NK-92 treated with Interleukin-12 subunit alpha and Interleukin-12 subunit beta, amount 100 ng/mL, for 24 hours (cell line): ENCODE measurements at regions not wholly inside any gene's neighbourhood (a gene's known extent, or its start where the extent isn't known, plus 50 kb on each side); places are given as distances from the start of the nearest gene placed in this dataset.

Experiments used
- DNase-seq: peaks from one replicate; lab custom pipeline; 2025; lab: John Stamatoyannopoulos, UW

DNA sequence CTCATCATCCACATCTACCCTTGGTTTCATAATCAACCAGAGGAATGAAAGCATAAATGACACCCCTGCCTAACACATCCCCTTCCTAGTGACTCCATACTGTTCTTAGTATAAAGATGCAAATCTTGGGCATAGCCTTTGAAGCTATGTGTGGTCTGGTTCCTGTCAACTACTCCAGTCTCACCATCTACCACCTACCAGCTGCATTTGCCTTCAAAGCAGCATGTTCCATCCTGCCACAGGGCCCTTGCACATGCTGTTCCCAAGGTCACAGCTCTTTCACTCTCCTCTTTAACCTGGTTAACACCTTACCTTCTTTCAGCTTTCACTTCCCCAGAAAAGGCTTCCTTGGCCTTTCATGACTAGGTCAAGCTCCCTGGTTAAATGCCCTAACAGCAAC, 62.3 kb upstream of the ARHGEF3 start:
- DNase-seq, result no peak

GRCh38 chr3:56862352-56863062, 60.8 kb upstream of the ARHGEF3 start:
- DNase-seq, result no peak

DNA sequence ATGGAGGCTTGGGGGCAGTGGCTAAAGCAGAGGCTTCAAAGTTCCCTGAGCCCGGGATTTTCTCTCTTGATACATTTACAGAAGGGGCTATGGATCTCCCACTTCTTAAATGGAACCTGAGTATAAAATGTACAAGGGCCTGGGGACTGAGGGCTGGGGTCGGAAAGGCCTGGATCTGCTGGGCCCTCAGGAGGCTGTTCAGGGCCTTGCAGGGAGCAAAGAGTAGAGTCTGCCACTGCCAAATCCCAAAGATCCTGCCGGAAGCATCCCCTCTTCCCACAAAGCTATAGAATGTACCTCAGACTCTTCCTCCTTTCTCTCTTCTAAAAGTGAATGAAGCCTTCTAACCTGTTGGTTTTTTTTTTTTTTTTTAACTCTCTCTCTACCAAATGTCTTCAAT, 59.8 kb upstream of the ARHGEF3 start:
- no peak for DNase-seq

GRCh38 chr3:56860939-56861338, 59.2 kb upstream of the ARHGEF3 start:
- DNase-seq, result no peak

DNA sequence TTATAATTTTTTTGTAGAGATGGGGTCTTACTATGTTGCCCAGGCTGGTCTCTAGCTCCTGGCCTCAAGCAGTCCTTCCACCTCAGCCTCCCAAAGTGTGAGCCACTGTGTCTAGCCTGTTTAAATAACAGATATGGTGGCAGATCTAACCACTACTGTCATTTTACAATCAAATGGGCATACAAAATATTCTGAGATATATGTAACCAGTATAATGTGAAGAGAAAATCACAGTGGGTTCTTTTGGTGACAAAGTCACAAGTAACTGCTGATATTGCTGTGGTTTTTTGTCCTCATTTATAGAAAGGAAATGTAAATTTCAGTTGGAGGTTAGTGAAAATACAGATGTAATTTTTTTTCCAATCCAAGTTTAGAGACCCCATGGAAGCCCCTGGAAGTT, 58.6 kb upstream of the ARHGEF3 start:
- no peak for DNase-seq

GRCh38 chr3:56858331-56858730, 56.6 kb upstream of the ARHGEF3 start:
- no peak for DNase-seq

DNA sequence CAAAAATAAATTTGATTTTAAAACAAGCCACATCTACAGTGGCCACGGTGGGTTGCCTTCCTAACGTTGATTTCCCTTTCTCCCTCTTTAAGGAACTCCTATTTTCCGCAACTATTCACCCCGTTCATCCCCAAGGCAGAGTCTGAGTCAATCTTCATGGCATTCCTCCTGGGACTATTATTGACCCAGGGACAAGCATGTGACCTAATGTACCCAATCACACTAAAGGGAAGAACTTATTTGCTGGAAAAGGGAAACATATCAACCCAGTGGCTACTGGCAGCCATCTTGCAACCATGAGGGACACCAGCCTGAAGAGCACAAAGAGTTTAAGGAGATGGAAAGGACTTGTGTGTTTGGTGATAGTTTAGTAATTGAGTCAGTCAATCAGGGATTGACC, 55.4 kb upstream of the ARHGEF3 start:
- no peak for DNase-seq

DNA sequence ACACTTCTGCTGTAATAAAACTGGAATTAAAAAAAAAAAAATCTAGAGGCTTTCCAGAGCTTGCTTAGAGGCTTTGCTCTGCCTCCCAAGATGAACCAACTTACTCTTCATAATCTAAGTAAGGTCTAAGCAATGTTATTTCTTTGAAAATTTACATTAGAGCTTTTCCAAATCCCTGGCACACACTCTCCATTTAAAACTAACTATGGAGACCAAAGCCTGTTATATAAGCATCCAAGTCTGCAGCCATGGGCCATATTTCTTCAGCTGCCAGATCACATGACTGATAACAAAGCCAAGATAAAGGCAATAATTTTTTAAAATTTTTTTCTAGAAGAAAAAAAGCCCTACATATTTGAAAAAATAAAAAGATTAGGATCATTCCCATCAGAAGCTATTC, 55.0 kb upstream of the ARHGEF3 start:
- no peak for DNase-seq

- DNase-seq, result no peak
These were observed 54.2 kb upstream of the ARHGEF3 start for GRCh38 chr3:56855856-56856512.

DNA sequence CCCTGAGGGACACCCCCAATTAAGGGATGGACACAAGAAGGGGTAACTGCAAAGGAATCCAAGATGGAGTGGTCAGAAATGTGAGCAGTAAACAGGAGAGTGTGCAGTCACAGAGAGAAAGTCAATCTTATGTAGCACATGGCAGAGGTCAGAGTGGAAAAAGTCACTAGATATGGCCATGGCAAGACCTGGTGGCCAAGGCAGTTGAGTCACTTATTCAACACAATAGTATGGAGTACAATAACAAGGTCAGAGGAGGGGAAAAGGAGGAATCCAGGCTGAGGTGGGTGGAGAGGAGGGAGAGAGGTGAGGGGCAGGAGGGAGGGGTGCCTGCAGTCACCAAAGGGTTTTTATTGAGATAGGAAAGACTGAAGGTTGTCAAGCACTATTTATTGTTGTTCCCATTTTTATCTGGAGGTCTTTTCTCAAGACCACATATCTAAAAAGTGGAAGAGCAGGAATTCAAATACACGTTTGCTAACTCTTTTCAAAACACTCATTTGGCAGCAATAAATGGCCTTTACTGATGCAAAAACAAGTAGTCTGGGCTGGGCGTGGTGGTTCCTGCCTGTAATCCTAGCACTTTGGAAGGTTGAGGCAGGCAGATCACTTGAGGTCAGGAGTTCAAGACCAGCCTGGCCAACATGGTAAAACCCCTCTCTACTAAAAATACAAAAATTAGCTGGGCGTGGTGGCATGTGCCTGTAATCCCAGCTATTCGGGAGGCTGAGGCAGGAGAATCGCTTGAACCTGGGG, 53.3 kb upstream of the ARHGEF3 start:
- DNase-seq, result no peak

DNA sequence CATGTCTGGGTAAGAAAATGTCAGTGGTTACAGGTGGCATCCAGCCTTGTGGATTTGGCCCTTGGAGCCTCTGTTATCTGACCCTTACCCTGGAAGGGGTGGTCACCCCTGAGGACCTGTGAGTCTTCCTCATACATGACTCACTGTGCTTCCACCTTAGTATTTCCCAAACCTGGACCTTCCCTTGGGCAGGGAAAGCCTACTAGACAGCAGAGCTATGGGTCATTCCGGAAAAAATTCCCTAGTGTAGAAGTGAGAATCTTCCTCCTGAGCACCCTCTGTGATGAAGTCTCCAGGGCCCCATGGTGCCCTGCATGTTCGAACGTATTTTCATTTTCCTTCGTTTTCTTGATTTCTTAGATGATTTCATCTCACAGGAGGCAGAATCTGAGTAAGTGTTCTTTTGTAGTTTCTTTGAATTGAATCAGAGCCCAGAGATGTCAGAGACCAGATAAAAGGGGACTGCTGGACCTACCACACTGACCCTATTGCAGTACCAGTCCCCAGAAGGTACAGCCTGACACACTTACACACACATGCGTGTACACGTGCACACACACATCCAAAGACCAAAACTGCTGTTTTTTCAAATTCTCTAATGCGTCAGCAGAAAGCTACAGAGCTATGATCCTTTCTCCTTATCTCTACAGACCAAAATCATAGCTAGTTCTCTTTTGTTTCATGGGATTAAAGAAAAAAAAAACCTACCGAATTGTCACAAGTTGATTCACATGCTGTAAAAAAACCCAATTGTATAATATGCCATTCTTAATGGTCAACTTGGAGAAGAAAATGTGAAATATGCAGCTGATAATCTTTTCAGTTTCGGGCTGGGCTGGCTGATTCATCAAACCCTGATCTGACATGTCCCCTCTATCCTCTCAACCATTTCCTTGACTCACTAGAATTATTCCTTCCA, 50.5 kb upstream of the ARHGEF3 start:
- DNase-seq, result no peak
